GM21423 (cell line): ENCODE measurements at regions not wholly inside any gene's neighbourhood (a gene's known extent, or its start where the extent isn't known, plus 50 kb on each side); places are given as distances from the start of the nearest gene placed in this dataset.

ENCODE experiments used
- ATAC-seq: cut with Tn5 transposase; IDR thresholded peaks from one replicate; pipeline ENCODE4 v1.9.1; 2021; ENCODE audit warnings: mild to moderate bottlenecking, moderate library complexity; ENCODE audit not compliant: unreplicated experiment

- ATAC-seq: no peak
Observed at GRCh38 chr9:115643948-115644727, 509.5 kb upstream of the PAPPA start.

- no peak for ATAC-seq
Observed at GRCh38 chr9:115649991-115650472, 503.6 kb upstream of the PAPPA start.

- ATAC-seq: no peak
Observed at GRCh38 chr9:115650768-115651167, 502.8 kb upstream of the PAPPA start.

- ATAC-seq: no peak
Observed at GRCh38 chr9:115651461-115651860, 502.1 kb upstream of the PAPPA start.

- no peak for ATAC-seq
Observed at GRCh38 chr9:115653171-115653606, 500.4 kb upstream of the PAPPA start.

GRCh38 chr9:115657695-115658094, 495.9 kb upstream of the PAPPA start:
- ATAC-seq: no peak

- no peak for ATAC-seq
Observed at GRCh38 chr9:115665519-115665918, 488.1 kb upstream of the PAPPA start.

GRCh38 chr9:115668521-115668920, 485.1 kb upstream of the PAPPA start:
- no peak for ATAC-seq

GRCh38 chr9:115671236-115671962, 482.2 kb upstream of the PAPPA start:
- no peak for ATAC-seq

- ATAC-seq: no peak
Observed at GRCh38 chr9:115671963-115672305, 481.7 kb upstream of the PAPPA start.

- ATAC-seq: no peak
Observed at GRCh38 chr9:115672477-115673316, 480.9 kb upstream of the PAPPA start.

- ATAC-seq: no peak
Observed at GRCh38 chr9:115673599-115673998, 480.0 kb upstream of the PAPPA start.

GRCh38 chr9:115674091-115674490, 479.5 kb upstream of the PAPPA start:
- ATAC-seq: no peak

- no peak for ATAC-seq
Observed at GRCh38 chr9:115675834-115676233, 477.8 kb upstream of the PAPPA start.

GRCh38 chr9:115680231-115680630, 473.4 kb upstream of the PAPPA start:
- ATAC-seq: no peak

GRCh38 chr9:115681585-115681984, 472.0 kb upstream of the PAPPA start:
- no peak for ATAC-seq

- no peak for ATAC-seq
Observed at GRCh38 chr9:115686069-115686468, 467.5 kb upstream of the PAPPA start.

GRCh38 chr9:115687356-115687755, 466.2 kb upstream of the PAPPA start:
- no peak for ATAC-seq

GRCh38 chr9:115689331-115689730, 464.3 kb upstream of the PAPPA start:
- ATAC-seq: no peak

GRCh38 chr9:115690786-115691496, 462.6 kb upstream of the PAPPA start:
- no peak for ATAC-seq

GRCh38 chr9:115691693-115692092, 461.9 kb upstream of the PAPPA start:
- ATAC-seq: no peak
